IMR-90 (cell line): ENCODE measurements at regions not wholly inside any gene's neighbourhood (a gene's known extent, or its start where the extent isn't known, plus 50 kb on each side); places are given as distances from the start of the nearest gene placed in this dataset.

Experiments
- ATAC-seq: fragments of 200-7000 bp; cut with Tn5 transposase; 2 replicates; pipeline ENCODE4 v1.9.1; 2020; ENCODE audit warnings: low read depth, mild to moderate bottlenecking, moderate library complexity
- BruUV-seq: library from RNA; stranded (reverse); fragments of 400-500 nt; replicated peaks from 2 replicates; lab custom pipeline; 2021; lab: Mats Ljungman, UMichigan
- CTCF ChIA-PET: fragments of 300-600 bp; formaldehyde crosslinking; extraction: SDS; loops from one replicate; lab custom pipeline; 2021; ENCODE audit warnings: antibody characterized with exemption; lab: Yijun Ruan, JAX
- POLR2A ChIA-PET: fragments of 300-600 bp; sonication (Branson Sonifier 250); formaldehyde crosslinking; loops from one replicate; lab custom pipeline; 2022; ENCODE audit warnings: antibody characterized with exemption; ENCODE audit not compliant: unreplicated experiment; lab: Charles Lee
- DNase-seq: peaks from one replicate; pipeline ENCODE4 v3.0.0; 2013
- H2AFZ ChIP-seq: replicated peaks from 2 replicates; pipeline ENCODE3; 2013; ENCODE audit warnings: low read length, mild to moderate bottlenecking; ENCODE audit not compliant: poor library complexity
- H2AK5ac ChIP-seq: 2 replicates; pipeline ENCODE4 v1.6.1; 2013; ENCODE audit warnings: low read depth, low read length, inconsistent platforms
- H2AK9ac ChIP-seq: replicated peaks from 2 replicates; pipeline ENCODE3; 2013; ENCODE audit warnings: mild to moderate bottlenecking, low read depth, low read length, moderate library complexity; ENCODE audit not compliant: poor library complexity
- H2BK120ac ChIP-seq: 2 replicates; pipeline ENCODE4 v1.6.1; 2013; ENCODE audit warnings: low read depth, low read length, inconsistent platforms
- H2BK15ac ChIP-seq: 3 replicates; pipeline ENCODE4 v1.6.1; 2013; ENCODE audit warnings: low read depth, low read length, inconsistent platforms
- H2BK20ac ChIP-seq: 2 replicates; pipeline ENCODE4 v1.6.1; 2013; ENCODE audit warnings: low read depth, mild to moderate bottlenecking, inconsistent platforms, low read length, moderate library complexity
- H2BK5ac ChIP-seq: 2 replicates; pipeline ENCODE4 v1.6.1; 2013; ENCODE audit warnings: mild to moderate bottlenecking, low read depth, low read length, inconsistent platforms; ENCODE audit not compliant: poor library complexity, severe bottlenecking
- H3K14ac ChIP-seq: replicated peaks from 2 replicates; pipeline ENCODE4 v1.6.1; 2013; ENCODE audit warnings: low read depth, low read length, inconsistent platforms
- H3K18ac ChIP-seq: 2 replicates; pipeline ENCODE4 v1.6.1; 2013; ENCODE audit warnings: low read depth, low read length, control low read depth
- H3K23ac ChIP-seq: 2 replicates; pipeline ENCODE4 v1.6.1; 2013; ENCODE audit warnings: low read depth, low read length, inconsistent platforms
- H3K27ac ChIP-seq: 2 replicates; pipeline ENCODE4 v1.5.1; 2013; ENCODE audit warnings: mild to moderate bottlenecking, control low read depth, low read length; ENCODE audit not compliant: insufficient read depth
- H3K27me3 ChIP-seq: 2 replicates; pipeline ENCODE4 v1.6.1; 2013; ENCODE audit warnings: low read length; ENCODE audit not compliant: control insufficient read depth, insufficient read depth
- H3K36me3 ChIP-seq: 2 replicates; pipeline ENCODE4 v1.6.1; 2013; ENCODE audit warnings: low read length, mixed read lengths; ENCODE audit not compliant: control insufficient read depth, insufficient read depth
- H3K4ac ChIP-seq: 2 replicates; pipeline ENCODE4 v1.6.1; 2013; ENCODE audit warnings: low read depth, low read length, inconsistent platforms
- H3K4me1 ChIP-seq: 2 replicates; pipeline ENCODE4 v1.6.1; 2013; ENCODE audit warnings: low read length, mixed read lengths; ENCODE audit not compliant: control insufficient read depth, insufficient read depth
- H3K4me2 ChIP-seq: 2 replicates; pipeline ENCODE4 v1.6.1; 2013; ENCODE audit warnings: low read depth, mild to moderate bottlenecking, control low read depth, low read length, moderate library complexity
- H3K4me3 ChIP-seq: 2 replicates; pipeline ENCODE4 v1.5.1; 2013; ENCODE audit warnings: low read depth, mild to moderate bottlenecking, control low read depth, low read length, moderate library complexity; ENCODE audit not compliant: insufficient read depth
- H3K56ac ChIP-seq: 2 replicates; pipeline ENCODE4 v1.6.1; 2013; ENCODE audit warnings: low read length, inconsistent platforms; ENCODE audit not compliant: insufficient read depth; ENCODE audit errors: extremely low read depth
- H3K79me1 ChIP-seq, 2 experiments: 2 replicates each; pipeline ENCODE4 v1.6.1; 2013; ENCODE audit warnings: low read length in 2 of 2, inconsistent platforms in 1 of 2, low read depth in 1 of 2
- H3K9ac ChIP-seq: 2 replicates; pipeline ENCODE4 v1.6.1; 2013; ENCODE audit warnings: low read depth, low read length, control low read depth
- H3K9me1 ChIP-seq: 2 replicates; pipeline ENCODE4 v1.6.1; 2013; ENCODE audit warnings: low read length, inconsistent platforms; ENCODE audit not compliant: insufficient read depth
- H3K9me3 ChIP-seq: 2 replicates; pipeline ENCODE4 v1.6.1; 2013; ENCODE audit warnings: low read length; ENCODE audit not compliant: control insufficient read depth, insufficient read depth
- H4K20me1 ChIP-seq: 2 replicates; pipeline ENCODE4 v1.6.1; 2013; ENCODE audit warnings: low read length, inconsistent platforms; ENCODE audit not compliant: insufficient read depth
- H4K5ac ChIP-seq: 2 replicates; pipeline ENCODE4 v1.6.1; 2013; ENCODE audit warnings: mild to moderate bottlenecking, low read depth, low read length, control low read depth
- H4K8ac ChIP-seq, 2 experiments: 2 replicates each; pipeline ENCODE4 v1.6.1; 2013; ENCODE audit warnings: low read depth in 2 of 2, low read length in 2 of 2, control low read depth in 1 of 2, inconsistent platforms in 1 of 2
- H4K91ac ChIP-seq: 2 replicates; pipeline ENCODE4 v1.6.1; 2013; ENCODE audit warnings: low read depth, low read length, inconsistent platforms; ENCODE audit not compliant: insufficient read depth
- BHLHE40 ChIP-seq: fragments of 150-350 bp; IDR thresholded peaks from 2 replicates; pipeline ENCODE4 v1.6.1; 2016; ENCODE audit warnings: mild to moderate bottlenecking, low read depth, low read length
- CEBPB ChIP-seq: IDR thresholded peaks from 2 replicates; pipeline ENCODE4 v1.6.1; 2012; ENCODE audit warnings: low read depth, low read length, improper control_type of control experiment
- MAFK ChIP-seq: IDR thresholded peaks from 2 replicates; pipeline ENCODE4 v1.6.1; 2012; ENCODE audit warnings: low read depth, low read length, improper control_type of control experiment
- MAZ ChIP-seq: IDR thresholded peaks from 2 replicates; pipeline ENCODE4 v1.6.1; 2012; ENCODE audit warnings: low read depth, mild to moderate bottlenecking, low read length, improper control_type of control experiment, moderate library complexity, borderline replicate concordance
- NFE2L2 ChIP-seq: fragments of 150-350 bp; IDR thresholded peaks from 2 replicates; pipeline ENCODE4 v1.6.1; 2016; ENCODE audit warnings: low read depth, mild to moderate bottlenecking, low read length
- POLR2A ChIP-seq: IDR thresholded peaks from 2 replicates; pipeline ENCODE4 v1.6.1; 2012; ENCODE audit warnings: mild to moderate bottlenecking, low read depth, low read length
- RAD21 ChIP-seq: IDR thresholded peaks from 2 replicates; pipeline ENCODE4 v1.6.1; 2012; ENCODE audit warnings: low read length, improper control_type of control experiment
- RCOR1 ChIP-seq: IDR thresholded peaks from 2 replicates; pipeline ENCODE4 v1.6.1; 2012; ENCODE audit warnings: mild to moderate bottlenecking, low read length, improper control_type of control experiment; ENCODE audit not compliant: insufficient replicate concordance
- RFX5 ChIP-seq: IDR thresholded peaks from 2 replicates; pipeline ENCODE4 v1.8.0; 2012; ENCODE audit warnings: low read depth, mild to moderate bottlenecking, low read length, moderate library complexity
- SMC3 ChIP-seq: fragments of 150-350 bp; IDR thresholded peaks from 2 replicates; pipeline ENCODE4 v1.6.1; 2016; ENCODE audit warnings: low read depth, mild to moderate bottlenecking, antibody characterized with exemption, low read length, moderate library complexity
- USF2 ChIP-seq: fragments of 150-350 bp; IDR thresholded peaks from 2 replicates; pipeline ENCODE4 v1.6.1; 2017; ENCODE audit warnings: mild to moderate bottlenecking, antibody characterized with exemption, low read length, low read depth
- WGBS, 2 experiments: methylation state at CpG; one replicate each; pipeline versions ENCODE4 v1.1.5 to v1.1.7; 2013; ENCODE audit warnings: missing lambda C conversion rate in 2 of 2; ENCODE audit not compliant: insufficient read length in 1 of 2; ENCODE audit errors: extremely low coverage in 2 of 2; 5-methylcytosine and 5-hydroxymethylcytosine counted together
- dilution Hi-C: fragments of 300-500 bp; cut with HindIII; formaldehyde crosslinking; loops from one replicate; pipeline ENCODE4 v1.14.3; 2018; ENCODE audit warnings: low sequenced_read_pairs; ENCODE audit not compliant: unreplicated experiment
- in situ Hi-C: fragments of 300-500 bp; cut with MboI; formaldehyde crosslinking; loops from 3 replicates; pipeline ENCODE4 v1.14.3; 2019; ENCODE audit warnings: low sequenced_read_pairs, inconsistent platforms, mixed read lengths
- intact Hi-C: fragments of 100-400 bp; cut with micrococcal nuclease; formaldehyde crosslinking; loops from 2 replicates; pipeline ENCODE4 v1.10.0; 2022
- TF ChIP-seq, protein P1 (sequence below): conservative IDR thresholded peaks from 2 replicates; pipeline ENCODE4 v1.5.1; 2012; ENCODE audit warnings: mild to moderate bottlenecking, low read depth, low read length, improper control_type of control experiment

DNA sequence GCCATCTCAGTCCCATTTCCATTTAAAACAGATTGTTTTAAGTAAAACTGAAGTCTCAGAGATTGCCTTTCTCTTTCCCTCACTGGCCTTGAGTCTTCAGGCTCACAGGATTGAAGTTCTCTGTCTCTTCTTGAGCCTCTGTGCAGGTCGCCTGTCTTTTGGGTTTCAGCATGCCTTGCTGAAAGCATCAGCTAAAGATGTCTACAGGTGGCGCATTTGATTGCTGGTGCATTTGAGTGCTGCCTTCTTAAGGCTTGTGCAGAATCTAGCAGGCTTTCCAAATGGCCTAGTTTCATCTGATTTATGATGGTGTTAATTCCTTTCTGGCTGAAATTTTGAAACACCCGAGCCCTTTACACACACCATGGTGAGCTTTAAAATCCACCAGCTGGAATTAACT is 1062.2 kb upstream of the FBXO33 start:
- H3K9me3 ChIP-seq = no peaks in the 10 kb centered on the region; the same call in 1 of the 2 replicates
- no peaks in the 10 kb centered on the region for H4K20me1 ChIP-seq
- TF ChIP-seq SMC3 = no peak
- TF ChIP-seq NFE2L2 = no peak
- TF ChIP-seq BHLHE40 = no peak
- no peak for TF ChIP-seq RFX5
- no peak for TF ChIP-seq RCOR1
- no peak for TF ChIP-seq CEBPB
- no peak for TF ChIP-seq POLR2A
- TF ChIP-seq, protein P1, sequence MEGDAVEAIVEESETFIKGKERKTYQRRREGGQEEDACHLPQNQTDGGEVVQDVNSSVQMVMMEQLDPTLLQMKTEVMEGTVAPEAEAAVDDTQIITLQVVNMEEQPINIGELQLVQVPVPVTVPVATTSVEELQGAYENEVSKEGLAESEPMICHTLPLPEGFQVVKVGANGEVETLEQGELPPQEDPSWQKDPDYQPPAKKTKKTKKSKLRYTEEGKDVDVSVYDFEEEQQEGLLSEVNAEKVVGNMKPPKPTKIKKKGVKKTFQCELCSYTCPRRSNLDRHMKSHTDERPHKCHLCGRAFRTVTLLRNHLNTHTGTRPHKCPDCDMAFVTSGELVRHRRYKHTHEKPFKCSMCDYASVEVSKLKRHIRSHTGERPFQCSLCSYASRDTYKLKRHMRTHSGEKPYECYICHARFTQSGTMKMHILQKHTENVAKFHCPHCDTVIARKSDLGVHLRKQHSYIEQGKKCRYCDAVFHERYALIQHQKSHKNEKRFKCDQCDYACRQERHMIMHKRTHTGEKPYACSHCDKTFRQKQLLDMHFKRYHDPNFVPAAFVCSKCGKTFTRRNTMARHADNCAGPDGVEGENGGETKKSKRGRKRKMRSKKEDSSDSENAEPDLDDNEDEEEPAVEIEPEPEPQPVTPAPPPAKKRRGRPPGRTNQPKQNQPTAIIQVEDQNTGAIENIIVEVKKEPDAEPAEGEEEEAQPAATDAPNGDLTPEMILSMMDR = no peak
- TF ChIP-seq MAZ = no peak
- no peak for TF ChIP-seq RAD21
- no peak for TF ChIP-seq MAFK
- no peak for TF ChIP-seq USF2
- dilution Hi-C loops = no loop called here
- DNase-seq (no peak), ATAC-seq (no peak)
- H3K23ac ChIP-seq = no peak overlapping the region
- H2AK9ac ChIP-seq = no peak overlapping the region
- H3K4me3 ChIP-seq = no peak overlapping the region
- no peak overlapping the region for H4K91ac ChIP-seq
- no peaks in the 10 kb centered on the region for H3K79me1 ChIP-seq
- no CpG with 5 or more reads among the region's 3 CpGs for whole genome bisulfite sequencing, 2 experiments
- H2BK5ac ChIP-seq = no peak overlapping the region
- no peaks in the 10 kb centered on the region for H3K9me1 ChIP-seq
- no peak overlapping the region for H2AK5ac ChIP-seq
- H3K4me2 ChIP-seq = no peak overlapping the region
- no peak overlapping the region for H2AFZ ChIP-seq
- H2BK120ac ChIP-seq = no peak overlapping the region
- no peak overlapping the region for H4K8ac ChIP-seq
- no peak overlapping the region for H2BK15ac ChIP-seq
- ChIA-PET CTCF (no interaction called here), POLR2A (no interaction called here)
- H3K9ac ChIP-seq = no peak overlapping the region
- no peak overlapping the region for H3K56ac ChIP-seq
- H3K27me3 ChIP-seq = no peaks in the 10 kb centered on the region
- no peaks in the 10 kb centered on the region for H3K4me1 ChIP-seq
- no peak overlapping the region for H3K14ac ChIP-seq
- H3K27ac ChIP-seq = no peak overlapping the region
- no peaks in the 10 kb centered on the region for H3K36me3 ChIP-seq
- no peak overlapping the region for H3K4ac ChIP-seq
- BruUV-seq = no TSS peak
- no peak overlapping the region for H2BK20ac ChIP-seq
- no peak overlapping the region for H3K18ac ChIP-seq
- H4K5ac ChIP-seq = no peak overlapping the region
- intact Hi-C loops = no loop called here
- in situ Hi-C loops = no loop called here
